ENCODE measurements at regions not wholly inside any gene's neighbourhood (a gene's known extent, or its start where the extent isn't known, plus 50 kb on each side); places are given as distances from the start of the nearest gene placed in this dataset.

- ChIA-PET CTCF (no interaction called here), POLR2A (no interaction called here)
- Histone ChIP-seq H3K27ac (ENCODE audit: low read depth, low read length) (no peak overlapping the region), H3K4me3 (ENCODE audit: low read depth, low read length) (no peak overlapping the region), H3K9me3 (ENCODE audit: control insufficient read depth, insufficient read depth, low read length) (no peaks in the 10 kb centered on the region), H3K27me3 (ENCODE audit: control insufficient read depth, insufficient read depth, low read length) (no peaks in the 10 kb centered on the region)
- DNase-seq (ENCODE audit: low read depth, low spot score) = no peak
- no peak for TF ChIP-seq CTCF (IDR thresholded peaks at IDR 0.05; ENCODE audit: low read depth, low read length)
These were observed 271.8 kb upstream of the MTNR1B start for GRCh38 chr11:92697461-92698312.

- no peak for DNase-seq (ENCODE audit: low read depth, low spot score)
- no peaks in the 10 kb centered on the region for H3K27me3 ChIP-seq (ENCODE audit: control insufficient read depth, insufficient read depth, low read length)
- no peak overlapping the region for H3K27ac ChIP-seq (ENCODE audit: low read depth, low read length)
- H3K9me3 ChIP-seq (ENCODE audit: control insufficient read depth, insufficient read depth, low read length) = no peaks in the 10 kb centered on the region
- ChIA-PET POLR2A (no interaction called here), CTCF (no interaction called here)
- H3K4me3 ChIP-seq (ENCODE audit: low read depth, low read length) = no peak overlapping the region
- TF ChIP-seq CTCF (IDR thresholded peaks at IDR 0.05; ENCODE audit: low read depth, low read length) = no peak
These were observed 270.7 kb upstream of the MTNR1B start for GRCh38 chr11:92698742-92699141.

- H3K27me3 ChIP-seq (ENCODE audit: control insufficient read depth, insufficient read depth, low read length) = no peaks in the 10 kb centered on the region
- H3K27ac ChIP-seq (ENCODE audit: low read depth, low read length) = no peak overlapping the region
- CTCF ChIA-PET = interaction anchor here (0.5 kb wide), 1 partner anchor 1054 kb away, joined by 5 read pairs; no protein-coding TSS in a partner anchor
- no peak for DNase-seq (ENCODE audit: low read depth, low spot score)
- POLR2A ChIA-PET = no interaction called here
- no peak for TF ChIP-seq CTCF (IDR thresholded peaks at IDR 0.05; ENCODE audit: low read depth, low read length)
- no peaks in the 10 kb centered on the region; the same call in 1 of the 2 replicates for H3K9me3 ChIP-seq (ENCODE audit: control insufficient read depth, insufficient read depth, low read length)
- H3K4me3 ChIP-seq (ENCODE audit: low read depth, low read length) = no peak overlapping the region
These were observed 267.2 kb upstream of the MTNR1B start for GRCh38 chr11:92702037-92702804.

GRCh38 chr11:92702805-92703448 is 266.5 kb upstream of the MTNR1B start:
- ChIA-PET CTCF (no interaction called here), POLR2A (interaction anchor here (0.7 kb wide), 1 partner anchor 10 kb away, joined by 3 read pairs; no protein-coding TSS in a partner anchor)
- Histone ChIP-seq H3K27me3 (ENCODE audit: control insufficient read depth, insufficient read depth, low read length) (no peaks in the 10 kb centered on the region), H3K9me3 (ENCODE audit: control insufficient read depth, insufficient read depth, low read length) (no peaks in the 10 kb centered on the region; the same call in 1 of the 2 replicates), H3K4me3 (ENCODE audit: low read depth, low read length) (no peak overlapping the region), H3K27ac (ENCODE audit: low read depth, low read length) (no peak overlapping the region)
- DNase-seq (ENCODE audit: low read depth, low spot score) = no peak
- no peak for TF ChIP-seq CTCF (IDR thresholded peaks at IDR 0.05; ENCODE audit: low read depth, low read length)

Data from AG04450 (cell line).